ENCODE measurements at regions not wholly inside any gene's neighbourhood (a gene's known extent, or its start where the extent isn't known, plus 50 kb on each side); places are given as distances from the start of the nearest gene placed in this dataset.
"Not testable (repeated sequence)": the region's sequence is repeated elsewhere in the genome, so short reads cannot be mapped to it uniquely, and the experiment has no call there.

GRCh38 chr7:80027611-80028173 is 106.9 kb upstream of the GNAI1 start:
- ATAC-seq, result no peak
- WGBS (ENCODE audit: insufficient coverage, low coverage, low lambda C conversion rate, missing lambda C conversion rate), result 67% methylated on average over 4 of the region's 4 CpGs
- no peak overlapping the region for H3K4me3 ChIP-seq

GRCh38 chr7:80026766-80027165 is 107.9 kb upstream of the GNAI1 start:
- 85% methylated on average over 4 of the region's 4 CpGs for WGBS (ENCODE audit: insufficient coverage, low coverage, low lambda C conversion rate, missing lambda C conversion rate)
- intact Hi-C loops (cut with DNase I), result no loop called here
- no peaks in the 10 kb centered on the region for H3K27me3 ChIP-seq
- H3K36me3 ChIP-seq, result no peaks in the 10 kb centered on the region
- DNase-seq (no peak), ATAC-seq (no peak)
- H3K27ac ChIP-seq, result no peak overlapping the region
- H3K4me3 ChIP-seq, result no peak overlapping the region
- no peaks in the 10 kb centered on the region for H3K9me3 ChIP-seq
- no peaks in the 10 kb centered on the region for H3K4me1 ChIP-seq
- TF ChIP-seq, protein P1, sequence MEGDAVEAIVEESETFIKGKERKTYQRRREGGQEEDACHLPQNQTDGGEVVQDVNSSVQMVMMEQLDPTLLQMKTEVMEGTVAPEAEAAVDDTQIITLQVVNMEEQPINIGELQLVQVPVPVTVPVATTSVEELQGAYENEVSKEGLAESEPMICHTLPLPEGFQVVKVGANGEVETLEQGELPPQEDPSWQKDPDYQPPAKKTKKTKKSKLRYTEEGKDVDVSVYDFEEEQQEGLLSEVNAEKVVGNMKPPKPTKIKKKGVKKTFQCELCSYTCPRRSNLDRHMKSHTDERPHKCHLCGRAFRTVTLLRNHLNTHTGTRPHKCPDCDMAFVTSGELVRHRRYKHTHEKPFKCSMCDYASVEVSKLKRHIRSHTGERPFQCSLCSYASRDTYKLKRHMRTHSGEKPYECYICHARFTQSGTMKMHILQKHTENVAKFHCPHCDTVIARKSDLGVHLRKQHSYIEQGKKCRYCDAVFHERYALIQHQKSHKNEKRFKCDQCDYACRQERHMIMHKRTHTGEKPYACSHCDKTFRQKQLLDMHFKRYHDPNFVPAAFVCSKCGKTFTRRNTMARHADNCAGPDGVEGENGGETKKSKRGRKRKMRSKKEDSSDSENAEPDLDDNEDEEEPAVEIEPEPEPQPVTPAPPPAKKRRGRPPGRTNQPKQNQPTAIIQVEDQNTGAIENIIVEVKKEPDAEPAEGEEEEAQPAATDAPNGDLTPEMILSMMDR (IDR thresholded peaks at IDR 0.05), result no peak
- no peak for TF ChIP-seq POLR2A (IDR thresholded peaks at IDR 0.05)

More at GRCh38 chr7:80027611-80028173, 106.9 kb upstream of the GNAI1 start:
- no peaks in the 10 kb centered on the region for H3K27me3 ChIP-seq
- H3K4me1 ChIP-seq, result no peaks in the 10 kb centered on the region
- intact Hi-C loops (cut with DNase I), result no loop called here
- H3K36me3 ChIP-seq, result no peaks in the 10 kb centered on the region
- H3K9me3 ChIP-seq, result no peaks in the 10 kb centered on the region
- no peak overlapping the region for H3K27ac ChIP-seq
- DNase-seq, result no peak
- no peak for TF ChIP-seq POLR2A (IDR thresholded peaks at IDR 0.05)
- TF ChIP-seq, protein P1 (IDR thresholded peaks at IDR 0.05), result no peak

GRCh38 chr7:80020277-80020676 is 114.4 kb upstream of the GNAI1 start:
- H3K9me3 ChIP-seq; H3K4me3 ChIP-seq; H3K4me1 ChIP-seq; H3K27me3 ChIP-seq; intact Hi-C loops (cut with DNase I); H3K27ac ChIP-seq; H3K36me3 ChIP-seq; ATAC-seq: not testable (repeated sequence)
- 25% methylated on average over 4 of the region's 5 CpGs for WGBS (ENCODE audit: insufficient coverage, low coverage, low lambda C conversion rate, missing lambda C conversion rate)
- DNase-seq, result peak in 1 of 3 donors; percentile 36

- intact Hi-C loops (cut with DNase I); H3K9me3 ChIP-seq: not testable (repeated sequence)
- no CpG with 5 or more reads among the region's 4 CpGs for WGBS (ENCODE audit: insufficient coverage, low coverage, low lambda C conversion rate, missing lambda C conversion rate)
Measured at GRCh38 chr7:80019809-80020207, 114.8 kb upstream of the GNAI1 start.

DNA sequence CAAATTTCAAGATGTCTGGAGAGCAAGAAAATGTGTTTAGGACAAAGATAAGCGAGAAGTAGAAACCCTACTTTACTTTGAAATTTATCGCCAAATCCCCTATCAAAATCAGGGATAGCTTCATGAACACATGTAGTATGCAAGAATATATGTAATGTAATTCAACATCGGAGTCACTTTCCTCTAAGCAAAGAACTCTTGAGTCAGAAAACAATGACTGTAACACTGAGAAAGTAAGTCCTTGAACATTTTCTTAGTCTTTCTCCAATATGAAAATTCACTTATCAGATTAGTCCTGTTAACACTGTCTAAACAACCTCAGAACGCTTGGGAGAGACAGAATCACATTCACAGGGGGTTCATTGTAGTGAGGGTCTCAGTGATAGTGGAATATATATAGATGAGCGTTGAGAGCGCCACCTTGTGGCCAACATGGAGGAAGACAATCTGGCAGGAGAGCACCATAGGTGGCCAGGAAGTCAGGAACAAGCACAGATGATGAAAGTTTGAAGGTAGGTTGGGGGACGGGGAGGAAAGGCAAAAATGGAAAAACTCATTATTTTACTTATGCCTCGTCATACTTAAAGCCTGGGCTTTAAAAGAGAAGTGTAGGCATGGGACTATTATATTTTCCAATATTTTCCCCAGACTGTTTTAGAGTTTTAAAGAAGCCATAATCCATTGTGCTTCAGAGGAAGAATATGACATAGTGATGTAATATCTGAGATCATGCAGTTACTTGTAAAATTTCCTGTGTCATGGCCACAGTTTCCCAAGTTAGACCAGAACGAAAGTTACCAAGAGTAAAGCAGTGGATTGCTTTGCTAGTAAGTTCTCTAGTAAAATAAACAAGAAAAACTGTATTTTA is 115.5 kb upstream of the GNAI1 start:
- H3K9me3 ChIP-seq, result no peaks in the 10 kb centered on the region

More at GRCh38 chr7:80019809-80020207, 114.8 kb upstream of the GNAI1 start:
- not testable (repeated sequence) for H3K4me3 ChIP-seq, H3K27ac ChIP-seq, DNase-seq, ATAC-seq, H3K36me3 ChIP-seq, H3K27me3 ChIP-seq, H3K4me1 ChIP-seq

More for the DNA sequence above, 115.5 kb upstream of the GNAI1 start:
- ATAC-seq (peak; percentile 77 to 86 (median 79)), DNase-seq (peak in 2 of 3 donors; percentile 25 to 45)
- no peaks in the 10 kb centered on the region for H3K4me1 ChIP-seq
- TF ChIP-seq, protein P1 (IDR thresholded peaks at IDR 0.05), result peak; percentile 63 to 90 (median 78)
- TF ChIP-seq POLR2A (IDR thresholded peaks at IDR 0.05), result no peak
- H3K27me3 ChIP-seq, result no peaks in the 10 kb centered on the region
- no peak overlapping the region for H3K4me3 ChIP-seq
- no peak overlapping the region for H3K27ac ChIP-seq
- intact Hi-C loops (cut with DNase I), result no loop called here
- WGBS (ENCODE audit: insufficient coverage, low coverage, low lambda C conversion rate, missing lambda C conversion rate), result 28% methylated on average over 9 of the region's 9 CpGs
- H3K36me3 ChIP-seq, result no peaks in the 10 kb centered on the region

Data from right lobe of liver (tissue), 6 donors.